GM13977 (cell line): ENCODE measurements at regions not wholly inside any gene's neighbourhood (a gene's known extent, or its start where the extent isn't known, plus 50 kb on each side); places are given as distances from the start of the nearest gene placed in this dataset.

Experiments
- DNase-seq: peaks from one replicate; pipeline ENCODE4 v3.0.0; 2012; ENCODE audit warnings: low spot score
- CTCF ChIP-seq: IDR thresholded peaks from 2 replicates; pipeline ENCODE4 v1.5.1; 2012; ENCODE audit warnings: mild to moderate bottlenecking, control low read depth; ENCODE audit not compliant: insufficient read depth; ENCODE audit errors: extremely low read depth, missing control alignments
- in situ Hi-C: fragments of 300-500 bp; cut with MboI; formaldehyde crosslinking; loops from one replicate; pipeline ENCODE4 v1.12.0; 2022; ENCODE audit warnings: low sequenced_read_pairs, low pct_unique_long_range_greater_than_20kb, mixed read lengths, inconsistent platforms; ENCODE audit not compliant: unreplicated experiment

GRCh38 chr5:112574536-112574935, 155.5 kb upstream of the EPB41L4A start:
- DNase-seq: no peak
- in situ Hi-C loops: no loop called here
- no peak for TF ChIP-seq CTCF

GRCh38 chr5:112576298-112576925, 157.3 kb upstream of the EPB41L4A start:
- no peak for DNase-seq
- in situ Hi-C loops: no loop called here
- no peak for TF ChIP-seq CTCF

GRCh38 chr5:112579599-112580170, 158.0 kb upstream of the APC start:
- TF ChIP-seq CTCF: no peak
- in situ Hi-C loops: no loop called here
- DNase-seq: no peak

- TF ChIP-seq CTCF: no peak
- in situ Hi-C loops: no loop called here
These were observed 155.8 kb upstream of the APC start for GRCh38 chr5:112581811-112582320.

GRCh38 chr5:112583166-112583565, 154.5 kb upstream of the APC start:
- TF ChIP-seq CTCF: no peak
- in situ Hi-C loops: no loop called here
- DNase-seq: no peak

More at GRCh38 chr5:112581811-112582320, 155.8 kb upstream of the APC start:
- DNase-seq: no peak

- TF ChIP-seq CTCF: no peak
- DNase-seq: no peak
- in situ Hi-C loops: no loop called here
These were observed 152.9 kb upstream of the APC start for GRCh38 chr5:112584781-112585180.
